ENCODE measurements at regions not wholly inside any gene's neighbourhood (a gene's known extent, or its start where the extent isn't known, plus 50 kb on each side); places are given as distances from the start of the nearest gene placed in this dataset.

GRCh38 chr4:81854406-81854805 lies 382.7 kb upstream of the RASGEF1B start:
- Histone ChIP-seq H3K79me2 (ENCODE audit: low read depth) (no peaks in the 10 kb centered on the region), H3K27ac (no peak overlapping the region), H3K4me3 (no peak overlapping the region), H3K4me1 (no peaks in the 10 kb centered on the region), H3F3A (ENCODE audit: low read depth) (no peaks in the 10 kb centered on the region), H3K36me3 (no peaks in the 10 kb centered on the region), H4K20me1 (ENCODE audit: low read depth) (no peaks in the 10 kb centered on the region), H3K4me2 (no peak overlapping the region), H3K9ac (no peak overlapping the region), H3K9me3 (ENCODE audit: low read depth) (no peaks in the 10 kb centered on the region), H3K27me3 (no peaks in the 10 kb centered on the region), H2AFZ (replicated peaks) (no peak overlapping the region)
- Mint-ChIP-seq H3K4me3 (no peak overlapping the region), H3K27ac (no peak overlapping the region), H3K27me3 (ENCODE audit: insufficient read depth, low read depth) (no peaks in the 10 kb centered on the region), H3K4me1 (no peaks in the 10 kb centered on the region), H3K9me3 (peaks cover 18% of the 10 kb centered on the region), H3K36me3 (peaks cover 6% of the 10 kb centered on the region)
- DNase-seq (ENCODE audit: low spot score), result no peak
- TF ChIP-seq CTCF (IDR thresholded peaks at IDR 0.05) (no peak), EZH2 (IDR thresholded peaks at IDR 0.05) (no peak), EZH2phosphoT487 (IDR thresholded peaks at IDR 0.05) (no peak)

- Histone ChIP-seq H4K20me1 (ENCODE audit: low read depth) (no peaks in the 10 kb centered on the region), H3K4me1 (no peaks in the 10 kb centered on the region), H3K27ac (no peak overlapping the region), H3K9ac (no peak overlapping the region), H3K9me3 (ENCODE audit: low read depth) (no peaks in the 10 kb centered on the region), H3K36me3 (no peaks in the 10 kb centered on the region), H3F3A (ENCODE audit: low read depth) (no peaks in the 10 kb centered on the region), H3K27me3 (no peaks in the 10 kb centered on the region), H3K79me2 (ENCODE audit: low read depth) (no peaks in the 10 kb centered on the region), H2AFZ (replicated peaks) (no peak overlapping the region), H3K4me2 (no peak overlapping the region), H3K4me3 (no peak overlapping the region)
- no peak for TF ChIP-seq EZH2 (IDR thresholded peaks at IDR 0.05)
- no peak for TF ChIP-seq CTCF (IDR thresholded peaks at IDR 0.05)
- TF ChIP-seq EZH2phosphoT487 (IDR thresholded peaks at IDR 0.05), result no peak
- DNase-seq (ENCODE audit: low spot score), result no peak
- H3K4me1 Mint-ChIP-seq, result no peaks in the 10 kb centered on the region
- H3K36me3 Mint-ChIP-seq, result peaks cover 6% of the 10 kb centered on the region
- no peak overlapping the region for H3K27ac Mint-ChIP-seq
- H3K9me3 Mint-ChIP-seq, result peaks cover 21% of the 10 kb centered on the region
- no peaks in the 10 kb centered on the region for H3K27me3 Mint-ChIP-seq (ENCODE audit: insufficient read depth, low read depth)
- no peak overlapping the region for H3K4me3 Mint-ChIP-seq
Measured at GRCh38 chr4:81852031-81852715, 380.5 kb upstream of the RASGEF1B start.

- Histone ChIP-seq H3K4me3 (no peak overlapping the region), H3K36me3 (no peaks in the 10 kb centered on the region), H3K9me3 (ENCODE audit: low read depth) (no peaks in the 10 kb centered on the region), H3K27ac (no peak overlapping the region), H3F3A (ENCODE audit: low read depth) (no peaks in the 10 kb centered on the region), H3K9ac (no peak overlapping the region), H2AFZ (replicated peaks) (no peak overlapping the region), H3K27me3 (no peaks in the 10 kb centered on the region), H3K4me1 (no peaks in the 10 kb centered on the region), H3K79me2 (ENCODE audit: low read depth) (no peaks in the 10 kb centered on the region), H3K4me2 (no peak overlapping the region), H4K20me1 (ENCODE audit: low read depth) (no peaks in the 10 kb centered on the region)
- DNase-seq (ENCODE audit: low spot score), result no peak
- Mint-ChIP-seq H3K9me3 (peaks cover 21% of the 10 kb centered on the region), H3K4me3 (no peak overlapping the region), H3K27ac (no peak overlapping the region), H3K27me3 (ENCODE audit: insufficient read depth, low read depth) (no peaks in the 10 kb centered on the region), H3K4me1 (no peaks in the 10 kb centered on the region), H3K36me3 (peaks cover 6% of the 10 kb centered on the region)
- TF ChIP-seq EZH2phosphoT487 (IDR thresholded peaks at IDR 0.05), result no peak
- no peak for TF ChIP-seq EZH2 (IDR thresholded peaks at IDR 0.05)
- no peak for TF ChIP-seq CTCF (IDR thresholded peaks at IDR 0.05)
Measured at GRCh38 chr4:81850701-81851100, 379.0 kb upstream of the RASGEF1B start.

Data from neural progenitor cell (in vitro differentiated cells).